Testis (tissue), 2 donors: ENCODE measurements at regions not wholly inside any gene's neighbourhood (a gene's known extent, or its start where the extent isn't known, plus 50 kb on each side); places are given as distances from the start of the nearest gene placed in this dataset.

Experiments used
- DNase-seq: peaks from one replicate; pipeline ENCODE4 v3.0.0-alpha.2; 2019
- H3K27ac ChIP-seq, 2 donors: fragments of 200-600 bp; sonication (generic); one replicate each; pipeline ENCODE4 v1.5.1; 2019
- H3K27me3 ChIP-seq: fragments of 200-600 bp; sonication (generic); one replicate; pipeline ENCODE4 v1.5.1; 2019
- H3K36me3 ChIP-seq: fragments of 200-600 bp; sonication (generic); one replicate; pipeline ENCODE4 v1.5.1; 2017; ENCODE audit warnings: low read depth; ENCODE audit errors: missing control alignments
- H3K4me1 ChIP-seq: fragments of 200-600 bp; sonication (generic); one replicate; pipeline ENCODE4 v1.5.1; 2019
- H3K4me3 ChIP-seq, 2 donors: fragments of 200-600 bp; sonication (generic); one replicate each; pipeline ENCODE4 v1.5.1; 2017 to 2019
- H3K9me3 ChIP-seq: fragments of 200-600 bp; sonication (generic); one replicate; pipeline ENCODE4 v1.5.1; 2017
- POLR2A ChIP-seq: fragments of 450-650 bp; IDR thresholded peaks from one replicate; pipeline ENCODE4 v1.6.1; 2017; ENCODE audit warnings: antibody characterized with exemption, mild to moderate bottlenecking, moderate library complexity
- WGBS, 2 donors: methylation state at CpG; one replicate each; pipeline ENCODE4 v1.1.5; 2018; 5-methylcytosine and 5-hydroxymethylcytosine counted together
- intact Hi-C: fragments of 100-400 bp; cut with DNase I; formaldehyde crosslinking; loops from one replicate; pipeline ENCODE4 v1.15.1; 2023; ENCODE audit warnings: low total_unique reads
- TF ChIP-seq, protein P1 (sequence below), 3 experiments: fragments of 450-650 bp in 2 of 3; fragments of 200-600 bp in 1 of 3; sonication (generic) in 1 of 3; IDR thresholded peaks; one replicate each; pipeline ENCODE4 v1.5.1; 2016 to 2019; ENCODE audit warnings: antibody characterized with exemption in 3 of 3, mild to moderate bottlenecking in 2 of 3, moderate library complexity in 1 of 3

DNA sequence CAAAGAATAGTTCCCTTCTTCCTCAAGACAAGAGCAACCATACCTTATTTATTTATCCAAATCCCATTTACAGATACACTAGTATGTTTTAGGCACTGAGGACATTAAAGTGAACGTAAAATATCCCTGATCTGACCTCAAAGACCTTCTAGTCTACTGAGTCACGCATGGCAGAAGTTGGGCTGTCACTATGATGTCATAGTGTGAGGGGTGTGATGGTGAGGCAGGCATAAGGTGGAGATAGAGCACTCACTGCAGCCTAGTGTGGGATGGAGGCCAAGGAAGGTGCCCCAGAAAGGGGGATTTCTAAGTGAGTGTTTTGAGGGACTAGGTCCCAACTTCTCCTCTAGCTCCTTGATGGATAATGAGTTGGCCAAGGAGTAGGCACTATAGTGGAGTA is 249.5 kb upstream of the SKOR2 start:
- DNase-seq, result no peak
- Histone ChIP-seq H3K27me3 (no peaks in the 10 kb centered on the region), H3K4me1 (no peaks in the 10 kb centered on the region), H3K36me3 (no peaks in the 10 kb centered on the region), H3K9me3 (no peaks in the 10 kb centered on the region), H3K27ac (no peak overlapping the region), H3K4me3 (no peak overlapping the region)
- no peak for TF ChIP-seq POLR2A
- TF ChIP-seq, protein P1, sequence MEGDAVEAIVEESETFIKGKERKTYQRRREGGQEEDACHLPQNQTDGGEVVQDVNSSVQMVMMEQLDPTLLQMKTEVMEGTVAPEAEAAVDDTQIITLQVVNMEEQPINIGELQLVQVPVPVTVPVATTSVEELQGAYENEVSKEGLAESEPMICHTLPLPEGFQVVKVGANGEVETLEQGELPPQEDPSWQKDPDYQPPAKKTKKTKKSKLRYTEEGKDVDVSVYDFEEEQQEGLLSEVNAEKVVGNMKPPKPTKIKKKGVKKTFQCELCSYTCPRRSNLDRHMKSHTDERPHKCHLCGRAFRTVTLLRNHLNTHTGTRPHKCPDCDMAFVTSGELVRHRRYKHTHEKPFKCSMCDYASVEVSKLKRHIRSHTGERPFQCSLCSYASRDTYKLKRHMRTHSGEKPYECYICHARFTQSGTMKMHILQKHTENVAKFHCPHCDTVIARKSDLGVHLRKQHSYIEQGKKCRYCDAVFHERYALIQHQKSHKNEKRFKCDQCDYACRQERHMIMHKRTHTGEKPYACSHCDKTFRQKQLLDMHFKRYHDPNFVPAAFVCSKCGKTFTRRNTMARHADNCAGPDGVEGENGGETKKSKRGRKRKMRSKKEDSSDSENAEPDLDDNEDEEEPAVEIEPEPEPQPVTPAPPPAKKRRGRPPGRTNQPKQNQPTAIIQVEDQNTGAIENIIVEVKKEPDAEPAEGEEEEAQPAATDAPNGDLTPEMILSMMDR (IDR thresholded peaks at IDR 0.05), result no peak
- intact Hi-C loops, result no loop called here
- 78 to 85% methylated on average over 2 of the region's 2 CpGs for WGBS, 2 donors

- DNase-seq, result no peak
- no peaks in the 10 kb centered on the region for H3K27me3 ChIP-seq
- TF ChIP-seq, protein P1 (IDR thresholded peaks at IDR 0.05), result no peak
- TF ChIP-seq POLR2A, result no peak
- WGBS, 2 donors, result 93 to 98% methylated on average over 3 of the region's 3 CpGs
- no peaks in the 10 kb centered on the region for H3K9me3 ChIP-seq
- H3K27ac ChIP-seq, result no peak overlapping the region
- no peak overlapping the region for H3K4me3 ChIP-seq
- intact Hi-C loops, result no loop called here
- no peaks in the 10 kb centered on the region for H3K4me1 ChIP-seq
- H3K36me3 ChIP-seq, result no peaks in the 10 kb centered on the region
These were observed 241.2 kb upstream of the SKOR2 start for GRCh38 chr18:47492691-47493090.

GRCh38 chr18:47490882-47491281 is 239.4 kb upstream of the SKOR2 start:
- intact Hi-C loops, result no loop called here
- Histone ChIP-seq H3K9me3 (no peaks in the 10 kb centered on the region), H3K36me3 (no peaks in the 10 kb centered on the region), H3K4me3 (no peak overlapping the region), H3K27me3 (no peaks in the 10 kb centered on the region), H3K27ac (no peak overlapping the region), H3K4me1 (no peaks in the 10 kb centered on the region)
- whole genome bisulfite sequencing, 2 donors, result 41 to 50% methylated on average over 5 of the region's 5 CpGs
- no peak for DNase-seq
- TF ChIP-seq POLR2A, result no peak
- TF ChIP-seq, protein P1 (IDR thresholded peaks at IDR 0.05), result no peak

- Histone ChIP-seq H3K27ac (no peak overlapping the region), H3K4me3 (no peak overlapping the region), H3K27me3 (no peaks in the 10 kb centered on the region), H3K9me3 (no peaks in the 10 kb centered on the region), H3K4me1 (no peaks in the 10 kb centered on the region), H3K36me3 (no peaks in the 10 kb centered on the region)
- WGBS, 2 donors, result 42 to 71% methylated on average over 3 to 5 of the region's 5 CpGs
- TF ChIP-seq POLR2A, result no peak
- TF ChIP-seq, protein P1 (IDR thresholded peaks at IDR 0.05), result no peak
- intact Hi-C loops, result no loop called here
- DNase-seq, result no peak
These were observed 233.8 kb upstream of the SKOR2 start for GRCh38 chr18:47485221-47485797.

- H3K27me3 ChIP-seq, result no peaks in the 10 kb centered on the region
- H3K9me3 ChIP-seq, result no peaks in the 10 kb centered on the region
- H3K27ac ChIP-seq, result no peak overlapping the region
- TF ChIP-seq, protein P1 (IDR thresholded peaks at IDR 0.05), result no peak
- no peak for TF ChIP-seq POLR2A
- H3K4me1 ChIP-seq, result no peaks in the 10 kb centered on the region
- no peak for DNase-seq
- WGBS, 2 donors, result 58 to 69% methylated on average over 2 of the region's 2 CpGs
- H3K4me3 ChIP-seq, result no peak overlapping the region
- intact Hi-C loops, result no loop called here
- no peaks in the 10 kb centered on the region for H3K36me3 ChIP-seq
These were observed 232.6 kb upstream of the SKOR2 start for GRCh38 chr18:47484068-47484467.
